ENCODE measurements at regions not wholly inside any gene's neighbourhood (a gene's known extent, or its start where the extent isn't known, plus 50 kb on each side); places are given as distances from the start of the nearest gene placed in this dataset.
"Not testable (repeated sequence)": the region's sequence is repeated elsewhere in the genome, so short reads cannot be mapped to it uniquely, and the experiment has no call there.

GRCh38 chr10:108956149-108956548 lies 967.2 kb downstream of the XPNPEP1 start:
- peaks cover 19% of the 10 kb centered on the region for H3K9me3 Mint-ChIP-seq
- H3K4me3 Mint-ChIP-seq, result no peak overlapping the region
- DNase-seq, result no peak
- no peak overlapping the region for H3K27ac Mint-ChIP-seq
- no peaks in the 10 kb centered on the region for H3K4me1 Mint-ChIP-seq
- no peaks in the 10 kb centered on the region for H3K27me3 Mint-ChIP-seq
- H3K36me3 Mint-ChIP-seq, result no peaks in the 10 kb centered on the region

DNA sequence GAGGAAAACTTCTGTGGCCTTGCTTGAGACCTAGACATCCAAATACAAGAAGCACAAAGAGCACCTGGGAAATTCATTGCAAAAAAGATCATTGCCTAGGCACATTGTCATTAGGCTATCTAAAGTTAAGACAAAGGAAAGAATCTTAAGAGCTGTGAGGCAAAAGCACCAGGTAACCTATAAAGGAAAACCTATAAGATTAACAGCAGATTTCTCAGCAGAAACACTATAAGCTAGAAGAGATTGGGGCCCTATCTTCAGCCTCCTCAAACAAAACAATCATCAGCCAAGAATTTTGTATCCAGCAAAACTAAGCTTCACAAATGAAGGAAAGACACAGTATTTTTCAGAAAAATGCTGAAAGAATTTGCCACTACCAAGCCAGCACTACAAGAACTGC lies 1003.3 kb downstream of the XPNPEP1 start:
- not testable (repeated sequence) for H3K27ac Mint-ChIP-seq, H3K4me1 Mint-ChIP-seq, H3K4me3 Mint-ChIP-seq, H3K36me3 Mint-ChIP-seq, DNase-seq, H3K27me3 Mint-ChIP-seq
- H3K9me3 Mint-ChIP-seq, result peaks cover 12% of the 10 kb centered on the region

- no peak overlapping the region for H3K4me3 Mint-ChIP-seq
- no peak for DNase-seq
- peaks cover 13% of the 10 kb centered on the region for H3K27me3 Mint-ChIP-seq
- no peaks in the 10 kb centered on the region for H3K36me3 Mint-ChIP-seq
- no peaks in the 10 kb centered on the region for H3K4me1 Mint-ChIP-seq
- no peaks in the 10 kb centered on the region for H3K9me3 Mint-ChIP-seq
- no peak overlapping the region for H3K27ac Mint-ChIP-seq
These were observed 1010.0 kb downstream of the XPNPEP1 start for GRCh38 chr10:108913300-108913699.

DNA sequence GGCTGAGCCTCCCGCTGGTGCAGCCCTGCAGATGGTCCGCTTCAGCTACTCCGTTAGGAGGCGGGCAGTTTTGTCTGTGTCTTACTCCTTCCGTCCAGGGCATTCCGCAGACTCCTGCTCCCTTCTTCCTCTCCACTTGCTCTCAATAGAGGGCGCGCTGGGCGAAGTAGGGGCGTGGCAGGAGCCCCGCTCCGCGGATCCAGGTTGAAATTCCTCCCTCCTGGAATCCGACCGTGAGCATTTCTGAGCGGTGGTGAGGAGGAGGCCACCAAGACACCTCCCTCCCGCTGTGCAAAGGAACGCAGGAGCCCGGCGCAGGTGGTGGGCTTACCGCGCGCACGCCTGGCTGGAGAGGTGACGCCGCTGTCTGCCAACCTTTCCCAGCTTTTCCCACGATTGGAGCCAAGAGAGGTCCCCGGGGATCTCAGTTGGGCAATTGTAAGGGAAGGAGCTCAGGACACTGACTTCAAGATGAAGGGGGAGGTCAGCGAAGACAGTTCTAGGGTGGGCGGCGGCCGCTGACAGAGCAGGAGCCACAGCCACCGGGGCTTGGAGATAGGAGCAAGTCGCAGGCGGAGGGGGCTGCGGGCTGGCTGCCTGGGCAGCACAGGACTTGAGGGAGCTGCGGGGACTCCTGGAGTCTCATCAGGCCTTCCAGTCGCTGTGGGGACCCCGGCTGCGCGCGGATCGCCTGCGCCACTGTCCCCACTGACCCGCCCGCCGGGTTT lies 1011.3 kb downstream of the XPNPEP1 start:
- no peak overlapping the region for H3K27ac Mint-ChIP-seq
- no peaks in the 10 kb centered on the region for H3K9me3 Mint-ChIP-seq
- H3K4me1 Mint-ChIP-seq, result no peaks in the 10 kb centered on the region
- H3K27me3 Mint-ChIP-seq, result peaks cover 13% of the 10 kb centered on the region
- DNase-seq, result no peak
- no peak overlapping the region for H3K4me3 Mint-ChIP-seq
- H3K36me3 Mint-ChIP-seq, result no peaks in the 10 kb centered on the region

- Mint-ChIP-seq H3K27ac (no peak overlapping the region), H3K4me3 (no peak overlapping the region), H3K4me1 (no peaks in the 10 kb centered on the region), H3K36me3 (no peaks in the 10 kb centered on the region), H3K9me3 (no peaks in the 10 kb centered on the region), H3K27me3 (peaks cover 13% of the 10 kb centered on the region)
- DNase-seq, result no peak
These were observed 1015.2 kb downstream of the XPNPEP1 start for GRCh38 chr10:108908096-108908495.

DNA sequence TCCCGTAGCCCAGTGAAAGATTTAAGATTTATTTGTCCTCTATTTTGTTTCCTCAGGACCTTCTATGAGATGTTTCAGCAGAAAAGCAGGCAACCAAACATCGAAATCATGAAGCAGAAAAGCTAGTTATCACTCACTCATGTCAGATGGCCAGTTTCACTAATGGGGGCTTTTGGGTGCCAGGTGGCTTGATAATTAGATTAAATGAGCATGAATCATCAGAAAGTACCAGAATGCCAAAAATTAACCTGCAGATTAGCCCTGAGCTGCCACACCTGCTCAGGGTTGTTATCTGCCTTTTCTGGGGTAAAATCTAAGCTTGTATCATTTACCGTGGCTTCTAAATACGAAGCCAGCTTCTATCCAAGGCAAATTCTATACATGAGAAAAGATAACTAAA lies 1017.5 kb downstream of the XPNPEP1 start:
- H3K4me1 Mint-ChIP-seq, result no peaks in the 10 kb centered on the region
- no peak overlapping the region for H3K4me3 Mint-ChIP-seq
- no peak overlapping the region for H3K27ac Mint-ChIP-seq
- H3K36me3 Mint-ChIP-seq, result no peaks in the 10 kb centered on the region
- DNase-seq, result no peak
- no peaks in the 10 kb centered on the region for H3K27me3 Mint-ChIP-seq
- H3K9me3 Mint-ChIP-seq, result no peaks in the 10 kb centered on the region

GRCh38 chr10:108905171-108905570 lies 1018.1 kb downstream of the XPNPEP1 start:
- no peaks in the 10 kb centered on the region for H3K9me3 Mint-ChIP-seq
- no peaks in the 10 kb centered on the region for H3K4me1 Mint-ChIP-seq
- no peaks in the 10 kb centered on the region for H3K36me3 Mint-ChIP-seq
- no peak overlapping the region for H3K4me3 Mint-ChIP-seq
- DNase-seq, result no peak
- H3K27ac Mint-ChIP-seq, result no peak overlapping the region
- no peaks in the 10 kb centered on the region for H3K27me3 Mint-ChIP-seq

DNA sequence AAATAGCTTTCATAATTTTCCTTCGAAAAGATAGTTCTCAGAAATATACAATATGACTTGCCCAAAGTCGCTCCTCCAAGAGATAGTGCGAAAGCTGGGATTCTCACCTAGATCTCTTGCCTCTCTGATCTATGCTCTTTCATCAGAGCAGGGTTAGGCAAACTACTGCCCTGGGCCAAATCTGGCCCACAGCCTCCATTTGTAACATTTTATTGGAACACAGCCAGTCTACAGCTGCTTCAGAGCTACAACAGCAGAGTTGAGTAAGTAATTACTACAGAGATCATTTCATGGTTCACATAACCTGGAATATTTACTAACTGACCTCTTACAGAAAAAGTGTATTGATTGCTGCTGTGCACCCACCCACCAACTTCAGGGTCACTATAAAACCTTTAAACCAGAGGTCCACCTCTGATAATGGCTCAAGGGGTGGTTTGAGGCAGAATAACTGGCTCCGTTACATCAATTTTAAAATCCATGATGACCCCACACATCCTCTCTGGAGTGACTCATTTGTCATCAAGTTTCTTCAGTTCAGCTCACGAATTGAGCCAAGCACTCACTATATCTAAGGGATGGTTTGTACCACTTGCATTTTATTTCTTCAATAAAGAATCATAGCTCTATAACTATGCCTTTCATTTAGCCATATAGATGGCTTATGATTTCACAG lies 1019.0 kb downstream of the XPNPEP1 start:
- DNase-seq, result no peak
- H3K27ac Mint-ChIP-seq, result no peak overlapping the region
- H3K36me3 Mint-ChIP-seq, result no peaks in the 10 kb centered on the region
- no peaks in the 10 kb centered on the region for H3K9me3 Mint-ChIP-seq
- H3K4me3 Mint-ChIP-seq, result no peak overlapping the region
- H3K4me1 Mint-ChIP-seq, result no peaks in the 10 kb centered on the region
- no peaks in the 10 kb centered on the region for H3K27me3 Mint-ChIP-seq

DNA sequence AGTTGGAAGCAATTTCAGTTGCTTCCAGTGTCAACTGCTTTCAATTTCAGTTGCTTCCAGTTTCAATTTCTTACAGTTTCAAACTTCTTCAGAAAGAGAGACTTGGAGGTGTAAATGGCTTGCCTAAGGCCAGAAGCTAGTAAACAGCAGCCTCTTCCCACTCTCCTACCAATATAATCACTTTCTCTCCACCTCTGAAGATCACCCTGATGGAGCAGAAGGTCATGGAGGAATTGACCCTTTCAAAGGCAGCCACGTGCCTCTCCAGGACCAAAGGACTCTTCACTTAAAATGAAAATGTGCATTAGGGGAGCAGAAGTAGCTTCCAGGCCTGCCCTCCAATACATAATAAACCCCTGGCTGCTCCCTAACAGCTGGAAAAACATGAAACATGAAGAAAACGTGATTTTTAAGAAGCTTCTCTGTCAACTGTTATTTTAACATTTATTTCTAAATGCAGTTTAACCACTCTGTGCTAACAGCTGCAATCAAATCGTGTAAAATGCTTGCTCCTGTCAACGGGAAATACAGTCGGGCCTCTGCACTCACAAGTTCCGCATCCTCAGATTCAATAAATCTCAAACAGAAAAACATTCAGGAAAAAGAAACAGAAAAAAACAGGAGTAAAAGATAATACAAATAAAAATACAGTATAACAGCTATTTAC lies 1020.6 kb downstream of the XPNPEP1 start:
- Mint-ChIP-seq H3K4me1 (no peaks in the 10 kb centered on the region), H3K27ac (no peak overlapping the region), H3K27me3 (no peaks in the 10 kb centered on the region), H3K9me3 (no peaks in the 10 kb centered on the region), H3K36me3 (no peaks in the 10 kb centered on the region), H3K4me3 (no peak overlapping the region)
- DNase-seq, result no peak

DNA sequence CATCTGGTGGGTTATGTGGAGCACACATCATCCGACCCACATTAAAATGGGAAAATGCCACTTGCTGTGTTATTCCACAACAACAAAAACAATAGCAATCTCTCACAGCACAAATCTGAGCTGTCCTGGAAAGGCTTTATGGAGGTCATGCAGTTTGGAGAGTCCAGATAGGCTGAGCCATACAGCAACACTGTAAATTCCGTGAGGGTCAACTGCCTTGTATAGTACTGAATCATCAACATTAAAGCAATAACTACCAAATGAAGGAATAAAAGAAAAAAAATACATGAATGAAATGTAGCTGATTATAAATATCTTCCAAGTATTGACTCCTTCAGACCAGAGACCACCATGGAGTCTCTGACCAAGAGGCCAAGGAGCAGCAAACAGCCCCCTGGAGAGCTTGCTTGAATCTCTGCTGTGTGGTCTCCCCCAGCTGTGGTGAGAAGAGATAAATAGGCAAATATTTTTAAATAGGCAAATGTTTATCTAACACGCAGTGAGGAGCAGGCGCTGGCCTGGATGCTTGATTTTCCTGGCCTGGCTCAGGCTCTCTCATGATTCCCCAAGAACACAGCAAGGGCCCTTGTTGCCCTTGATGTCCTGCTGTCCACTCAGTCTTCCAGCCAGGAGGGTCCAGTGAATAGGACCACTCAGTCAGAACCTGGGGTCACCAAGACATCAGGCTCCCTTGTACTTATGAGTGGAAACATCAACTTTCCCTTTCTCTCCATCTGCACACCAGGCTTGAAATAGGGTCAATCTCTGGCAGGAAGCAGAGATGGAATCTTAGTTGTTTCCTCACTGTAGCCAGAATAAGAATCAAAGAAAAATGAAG lies 1021.3 kb downstream of the XPNPEP1 start:
- no peaks in the 10 kb centered on the region for H3K4me1 Mint-ChIP-seq
- no peak for DNase-seq
- no peak overlapping the region for H3K27ac Mint-ChIP-seq
- peaks cover 2% of the 10 kb centered on the region for H3K9me3 Mint-ChIP-seq
- no peaks in the 10 kb centered on the region for H3K27me3 Mint-ChIP-seq
- no peaks in the 10 kb centered on the region for H3K36me3 Mint-ChIP-seq
- H3K4me3 Mint-ChIP-seq, result no peak overlapping the region

DNA sequence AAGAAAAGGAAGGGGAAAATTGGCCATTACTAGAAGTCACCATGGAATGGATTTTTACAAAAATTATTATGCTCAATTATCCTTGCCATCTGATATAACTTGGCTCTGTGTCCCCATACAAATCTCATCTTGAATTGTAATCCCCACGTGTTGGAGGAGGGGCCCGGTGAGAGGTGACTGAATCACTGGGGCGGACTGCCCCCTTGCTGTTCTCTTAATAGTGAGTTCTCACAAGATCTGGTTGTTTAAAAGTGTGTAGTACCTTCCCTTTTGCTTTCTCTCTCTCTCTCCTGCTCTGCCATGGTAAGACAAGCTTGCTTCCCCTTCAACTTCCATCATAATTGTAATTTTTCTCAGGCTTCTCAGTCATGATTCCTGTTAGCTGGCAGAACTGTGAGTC lies 1023.6 kb downstream of the XPNPEP1 start:
- DNase-seq, result no peak
- Mint-ChIP-seq H3K27me3 (no peaks in the 10 kb centered on the region), H3K4me1 (no peaks in the 10 kb centered on the region), H3K4me3 (no peak overlapping the region), H3K27ac (no peak overlapping the region), H3K9me3 (peaks cover 4% of the 10 kb centered on the region), H3K36me3 (no peaks in the 10 kb centered on the region)

DNA sequence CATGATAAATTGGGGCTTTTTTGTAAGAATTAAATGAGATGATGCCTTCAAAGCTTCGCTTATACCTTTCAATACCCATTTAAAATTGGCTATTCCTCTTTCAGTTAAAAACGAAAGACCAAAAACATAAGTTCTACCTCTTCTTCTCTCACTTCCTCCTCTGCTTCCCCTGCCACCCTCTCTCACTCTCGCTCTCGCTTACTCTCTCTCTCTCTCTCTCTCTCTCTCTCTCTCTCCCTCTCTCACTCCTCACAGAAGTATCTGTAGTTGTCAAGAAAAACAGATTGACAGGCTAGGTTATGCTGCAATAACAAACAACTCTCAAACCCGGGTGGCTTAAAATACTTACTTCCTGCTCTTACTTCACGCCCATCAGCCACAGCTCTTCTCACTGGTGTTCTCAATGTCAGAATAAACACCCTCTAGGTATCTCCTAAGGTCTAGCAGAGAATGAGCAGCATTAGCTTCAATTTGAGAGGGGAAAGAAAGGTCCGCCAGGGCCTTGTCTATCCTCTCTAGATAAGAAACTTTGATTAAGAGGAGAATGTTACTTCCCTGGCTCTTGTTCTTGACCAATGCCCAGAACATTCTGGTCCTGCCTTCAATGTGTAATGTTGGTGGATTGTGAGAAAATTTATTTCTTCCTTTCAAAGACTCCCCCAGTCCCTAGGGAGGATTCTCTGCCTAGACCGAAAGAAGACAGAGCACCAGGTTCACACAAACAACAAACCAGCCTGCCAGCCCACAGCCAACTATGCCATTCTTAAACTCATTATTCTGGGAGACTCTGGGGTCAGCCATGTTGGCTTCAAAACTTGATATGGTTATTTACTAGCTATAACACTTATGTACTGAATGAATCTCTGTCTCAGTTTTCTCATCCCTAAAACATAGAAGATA lies 1028.7 kb downstream of the XPNPEP1 start:
- no peaks in the 10 kb centered on the region for H3K27me3 Mint-ChIP-seq
- no peaks in the 10 kb centered on the region for H3K36me3 Mint-ChIP-seq
- H3K4me1 Mint-ChIP-seq, result no peaks in the 10 kb centered on the region
- H3K27ac Mint-ChIP-seq, result no peak overlapping the region
- no peak for DNase-seq
- H3K9me3 Mint-ChIP-seq, result peaks cover 7% of the 10 kb centered on the region
- no peak overlapping the region for H3K4me3 Mint-ChIP-seq

GRCh38 chr10:108877095-108877561 lies 1046.2 kb downstream of the XPNPEP1 start:
- Mint-ChIP-seq H3K27ac (no peak overlapping the region), H3K4me3 (no peak overlapping the region), H3K36me3 (no peaks in the 10 kb centered on the region), H3K4me1 (no peaks in the 10 kb centered on the region), H3K27me3 (no peaks in the 10 kb centered on the region), H3K9me3 (peaks cover 2% of the 10 kb centered on the region)
- no peak for DNase-seq

DNA sequence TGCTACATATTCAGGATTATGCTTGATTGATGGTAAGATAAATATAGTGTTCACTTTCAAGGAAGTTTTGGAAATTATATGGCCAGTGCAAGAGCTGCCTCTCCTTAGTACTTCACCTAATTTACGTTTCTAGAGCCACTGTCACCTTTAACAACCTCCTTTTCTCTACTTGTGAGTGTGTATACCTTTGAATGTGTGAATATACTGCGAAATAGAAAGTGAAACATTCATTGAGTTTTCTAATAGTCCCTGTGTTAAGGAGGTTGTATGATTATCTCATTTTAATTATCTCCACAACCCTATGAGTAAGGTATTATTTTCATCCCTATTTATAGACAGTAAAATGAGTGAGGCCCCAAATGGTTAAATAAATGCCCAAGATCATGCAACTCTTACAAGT lies 1050.5 kb downstream of the XPNPEP1 start:
- H3K36me3 Mint-ChIP-seq, result no peaks in the 10 kb centered on the region
- no peaks in the 10 kb centered on the region for H3K4me1 Mint-ChIP-seq
- H3K27ac Mint-ChIP-seq, result no peak overlapping the region
- H3K9me3 Mint-ChIP-seq, result no peaks in the 10 kb centered on the region
- no peak overlapping the region for H3K4me3 Mint-ChIP-seq
- DNase-seq, result no peak
- no peaks in the 10 kb centered on the region for H3K27me3 Mint-ChIP-seq

Data from activated naive CD8-positive, alpha-beta T cell treated with anti-CD3 and anti-CD28 coated beads for 36 hours (primary cell).